SKM-1 (cell line): ENCODE measurements at regions not wholly inside any gene's neighbourhood (a gene's known extent, or its start where the extent isn't known, plus 50 kb on each side); places are given as distances from the start of the nearest gene placed in this dataset.

Source experiments
- DNase-seq: peaks from one replicate; lab custom pipeline; 2025; ENCODE audit not compliant: unreplicated experiment; lab: John Stamatoyannopoulos, UW

DNA sequence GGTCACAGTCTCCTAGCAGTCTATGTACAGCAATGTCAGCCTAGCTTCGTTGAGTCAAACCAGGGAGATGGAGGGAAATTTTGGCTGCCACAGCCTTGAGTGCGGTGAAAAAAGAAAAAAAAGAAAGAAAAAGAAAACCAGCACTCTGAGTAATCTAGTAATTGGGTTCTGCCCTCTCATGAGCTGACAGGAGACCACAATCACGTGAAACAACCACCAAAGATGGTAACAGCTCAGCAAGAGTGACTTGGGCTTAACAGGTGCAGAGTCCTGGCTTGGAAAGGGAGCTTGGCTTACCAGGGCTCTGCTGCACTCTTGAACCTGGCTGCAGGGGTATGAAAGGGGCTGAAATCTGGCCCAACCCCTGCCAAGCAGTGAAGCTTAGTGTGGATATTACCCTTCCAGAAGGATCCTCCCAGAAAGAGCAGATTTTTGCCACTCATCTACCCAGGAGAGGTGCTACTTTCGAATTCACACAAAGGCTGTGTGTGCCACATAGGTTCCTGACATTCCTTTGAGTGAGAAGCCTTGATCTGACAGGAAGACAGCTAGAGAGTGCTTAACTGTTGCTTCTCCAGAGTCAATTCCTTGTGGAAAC lies 350.3 kb downstream of the PTTG2 start:
- DNase-seq = no peak

DNA sequence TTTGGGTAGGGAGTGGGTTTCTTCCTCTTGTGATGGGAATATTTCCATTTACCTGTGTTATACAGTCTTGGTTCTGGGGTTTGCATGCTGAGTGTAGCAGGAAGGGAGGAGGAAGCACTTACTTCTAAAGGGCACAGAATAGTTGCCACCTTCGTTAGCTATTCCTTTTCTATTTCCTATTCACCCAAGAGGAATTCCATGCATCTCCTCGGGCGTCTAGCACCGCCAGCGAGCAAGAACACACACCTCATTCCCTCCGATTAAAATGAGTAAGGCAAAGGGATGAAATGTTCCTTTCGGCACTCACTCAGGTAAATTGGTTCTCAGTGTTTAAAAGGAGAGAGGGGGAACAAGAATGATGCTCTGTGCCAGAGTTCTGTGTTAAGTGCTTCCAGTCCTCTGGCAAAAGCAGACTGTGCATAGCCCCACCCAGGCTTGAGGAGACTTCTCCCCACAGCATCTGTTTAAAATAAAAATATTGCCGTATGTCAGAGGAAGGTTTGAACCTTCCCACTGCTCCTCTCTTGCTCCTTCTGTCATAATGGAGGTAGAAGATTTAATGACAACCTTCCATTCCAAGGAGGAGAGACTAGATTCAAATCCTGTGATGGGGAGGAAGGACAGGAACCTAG lies 351.4 kb downstream of the PTTG2 start:
- no peak for DNase-seq

DNA sequence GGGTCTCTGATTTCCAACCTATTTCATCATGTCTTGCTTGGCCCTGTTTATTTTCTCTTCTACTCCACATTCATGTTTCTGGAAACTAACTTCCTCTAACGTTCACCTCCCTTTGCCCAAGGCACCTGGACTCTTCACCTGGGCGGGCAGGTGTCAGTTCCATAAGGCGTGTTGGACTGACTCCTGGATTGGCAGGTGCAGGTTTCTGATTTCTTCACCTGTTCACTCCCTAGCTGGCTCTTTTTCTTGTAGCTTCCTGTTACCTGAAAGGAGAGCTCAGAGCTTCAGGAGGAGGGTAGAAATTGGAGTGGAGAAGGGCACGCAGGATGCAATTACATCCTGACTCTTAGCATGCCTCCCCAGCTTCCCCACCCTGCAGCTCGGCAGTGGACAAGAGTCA lies 350.8 kb upstream of the KLF3 start:
- DNase-seq = no peak

DNA sequence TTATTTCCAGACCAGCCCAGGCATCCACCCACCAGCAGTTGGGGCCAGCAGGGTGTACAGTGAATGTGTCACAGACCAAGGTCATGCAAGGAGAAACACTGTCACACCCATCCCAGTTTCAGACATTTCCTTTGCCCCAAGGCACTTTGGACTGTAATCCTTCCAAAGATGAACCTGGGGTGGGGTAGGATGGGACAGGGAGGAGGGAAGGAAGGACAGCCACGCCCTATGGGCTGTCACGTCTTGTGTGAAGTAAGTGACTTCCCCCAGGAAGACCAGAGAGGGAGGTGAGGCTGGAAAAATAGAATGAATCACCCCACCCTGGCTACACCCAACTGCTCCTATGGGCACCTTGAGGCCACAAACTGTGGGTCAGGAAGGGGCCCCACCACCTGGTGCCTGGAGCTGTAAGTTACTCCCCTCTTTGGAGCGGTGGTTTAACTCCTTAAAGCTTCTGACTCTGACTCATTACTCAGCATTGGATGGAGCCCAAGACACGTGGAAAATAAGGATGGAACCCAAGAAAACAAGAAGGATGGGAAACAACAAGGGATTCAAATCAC lies 349.9 kb upstream of the KLF3 start:
- no peak for DNase-seq

DNA sequence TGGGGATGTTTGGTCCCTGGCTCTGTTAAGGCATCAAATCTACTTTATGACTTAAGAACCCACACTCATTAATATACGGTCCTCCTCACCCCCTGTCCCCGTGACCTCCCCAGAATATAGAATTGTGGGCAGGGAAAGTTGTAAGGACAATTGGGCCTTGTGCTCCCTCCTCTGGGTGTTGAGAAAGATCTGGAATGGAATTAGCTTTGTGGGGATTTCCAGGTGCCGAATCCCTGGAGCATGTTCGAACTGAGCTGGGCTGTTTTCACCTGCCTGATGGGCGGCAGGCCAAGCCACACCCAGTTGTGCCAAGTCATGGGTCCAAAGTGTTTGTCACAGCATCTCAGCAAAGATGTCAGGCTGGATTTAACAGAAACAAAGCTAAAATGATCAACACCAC lies 349.3 kb upstream of the KLF3 start:
- no peak for DNase-seq

DNA sequence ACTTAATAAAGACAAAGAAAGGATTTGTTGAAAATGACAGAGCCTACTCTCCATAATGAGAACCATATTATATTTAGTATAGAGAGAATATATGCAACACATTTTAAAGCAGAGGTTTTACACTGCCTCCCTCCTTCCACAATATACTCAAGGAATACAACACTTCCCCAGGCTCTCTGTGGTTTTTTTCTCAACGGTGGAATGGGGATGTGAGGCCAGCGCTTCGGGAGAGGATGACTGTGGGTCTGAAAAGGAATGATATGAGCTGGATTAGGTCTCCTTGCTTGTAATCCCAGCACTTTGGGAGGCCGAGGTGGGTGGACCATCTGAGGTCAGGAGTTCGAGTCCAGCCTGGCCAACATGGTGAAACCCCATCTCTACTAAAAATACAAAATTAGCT lies 348.7 kb upstream of the KLF3 start:
- DNase-seq = no peak

DNA sequence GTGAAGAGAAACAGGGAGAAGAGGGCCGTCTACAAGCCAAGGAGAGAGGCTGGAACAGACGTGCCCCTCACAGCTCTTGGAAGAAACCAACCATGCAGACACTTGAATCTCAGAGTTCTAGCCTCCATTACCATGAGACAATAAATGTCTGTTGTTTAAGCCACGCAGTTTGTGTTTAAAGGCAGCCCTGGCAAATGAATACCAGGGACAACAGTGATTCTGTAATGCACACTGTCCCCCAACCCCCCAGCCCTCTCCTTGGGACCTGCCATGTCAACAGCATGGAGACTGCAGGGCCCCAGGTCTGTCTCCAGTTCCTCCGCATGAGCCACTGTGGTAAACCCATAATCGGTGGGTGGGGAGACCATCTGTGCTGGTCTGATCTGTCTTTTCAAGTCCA lies 348.0 kb upstream of the KLF3 start:
- no peak for DNase-seq

DNA sequence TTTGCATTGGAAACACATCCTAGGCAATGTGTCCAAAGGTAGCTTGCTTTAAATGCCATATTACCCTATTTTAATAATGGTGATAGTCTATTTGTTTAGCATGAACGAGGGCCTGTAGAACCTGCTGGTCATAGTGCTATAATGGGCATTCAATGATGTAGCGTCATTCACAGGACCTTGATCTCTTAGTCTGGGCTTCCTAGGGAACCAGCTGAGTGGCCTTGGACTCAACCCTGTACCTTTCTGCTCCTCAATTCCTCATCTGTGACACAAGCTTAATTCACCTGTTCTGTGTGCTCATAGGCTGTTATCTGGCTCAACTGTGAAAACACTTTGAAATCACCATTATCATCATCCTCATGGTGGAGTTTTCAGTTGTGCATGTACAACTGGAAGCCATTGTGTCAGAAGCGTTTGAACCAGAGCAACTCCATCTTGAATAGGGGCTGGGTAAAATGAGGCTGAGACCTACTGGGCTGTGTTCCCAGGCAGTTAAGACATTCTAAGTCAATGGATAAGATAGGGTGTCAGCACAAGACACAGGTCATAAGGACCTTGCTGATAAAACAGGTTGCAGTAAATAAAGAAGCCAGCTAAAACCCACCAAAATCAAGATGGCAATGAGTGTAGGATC lies 346.8 kb upstream of the KLF3 start:
- DNase-seq = no peak

DNA sequence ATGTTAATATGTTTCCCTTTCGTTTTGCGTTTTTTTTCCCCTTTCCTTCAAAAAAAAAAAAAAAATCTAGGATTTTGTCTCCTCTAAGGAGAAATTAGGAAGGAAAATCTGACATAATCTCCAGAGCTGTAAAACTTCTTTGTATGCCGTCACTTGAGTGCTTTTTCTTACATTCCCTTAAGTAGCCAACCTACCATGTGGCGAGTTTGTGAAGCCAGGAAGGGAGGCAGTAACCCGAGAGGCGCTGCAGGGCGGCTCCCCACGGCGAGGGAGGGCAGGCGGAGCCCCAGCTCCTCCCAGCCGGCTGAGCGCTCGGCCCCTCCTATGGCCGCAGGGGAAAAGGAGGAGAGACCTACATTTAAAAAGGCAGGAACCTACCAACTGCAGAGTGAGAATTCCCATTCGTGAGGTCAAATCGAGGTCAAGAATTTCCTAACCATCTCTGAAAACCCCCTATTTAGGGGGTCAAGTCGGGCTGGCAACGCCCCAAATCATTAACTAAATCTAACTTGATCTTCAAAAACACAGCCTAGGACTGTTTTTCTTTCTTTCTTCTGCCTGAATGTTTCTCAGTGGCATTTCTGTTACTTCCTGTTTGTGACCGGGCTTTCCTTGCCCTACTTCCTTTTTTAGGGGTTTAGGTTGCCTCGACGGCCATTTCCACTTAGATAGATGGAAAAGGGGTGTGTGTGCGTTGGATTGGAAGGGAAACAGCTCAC lies 345.1 kb upstream of the KLF3 start:
- peak; percentile 91 for DNase-seq

DNA sequence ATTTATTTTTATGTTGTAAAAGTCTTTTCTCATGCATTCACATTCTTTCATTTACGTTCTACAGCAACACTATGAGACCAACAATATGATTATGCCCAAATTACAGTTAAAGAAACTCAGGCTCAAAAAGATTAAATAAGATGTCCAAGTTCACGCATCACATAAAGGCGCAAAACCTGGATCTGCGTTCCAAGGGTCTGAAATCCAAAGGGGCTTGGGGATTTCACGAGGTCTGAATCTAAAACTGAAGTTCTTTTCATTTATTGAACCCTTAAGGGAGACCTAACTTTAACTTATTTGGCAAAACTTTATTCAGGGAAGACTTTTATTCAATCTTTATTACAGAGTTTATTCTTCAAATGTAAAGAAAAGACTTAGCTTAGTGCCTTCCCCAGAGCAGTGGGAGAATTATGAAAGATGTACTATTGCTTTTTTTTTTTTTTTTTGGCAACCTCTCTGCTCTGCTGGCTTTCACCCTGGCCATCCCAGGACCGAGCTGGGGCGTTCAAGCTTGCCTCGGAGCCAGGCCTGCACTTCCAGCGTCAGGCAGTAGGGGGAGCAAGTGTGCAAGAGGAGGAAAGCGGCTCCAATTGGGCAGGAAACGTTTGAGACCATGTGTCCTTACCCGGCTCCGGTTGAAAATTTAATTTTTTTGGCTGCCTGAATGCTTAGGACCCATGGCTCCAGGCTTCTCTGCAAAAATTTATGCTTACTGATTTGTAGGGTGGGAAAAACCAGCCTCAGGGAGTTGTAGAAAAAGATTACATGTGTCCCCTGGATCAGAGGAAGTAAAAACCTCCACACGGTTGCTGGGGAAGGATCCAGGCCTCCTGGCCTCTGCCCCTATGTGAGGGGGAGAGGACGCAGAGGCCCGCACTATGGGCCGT lies 344.3 kb upstream of the KLF3 start:
- peak; percentile 84 for DNase-seq

DNA sequence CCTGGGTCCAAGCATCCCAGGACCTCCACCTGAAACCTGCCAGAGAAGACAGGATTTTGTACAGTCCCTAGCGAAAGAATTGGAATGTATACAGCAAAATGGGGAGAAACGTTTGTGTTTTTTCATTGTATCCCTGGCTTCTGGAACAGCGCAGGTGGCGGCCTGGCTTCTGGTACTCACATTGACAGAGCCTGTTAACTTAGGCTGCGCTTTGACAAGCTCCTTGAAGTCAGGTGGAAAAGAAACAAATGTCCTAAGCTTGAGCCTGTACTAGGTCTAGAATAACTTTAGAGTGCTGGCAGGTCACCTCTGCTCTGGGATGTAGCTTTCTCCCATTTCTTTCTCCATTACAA lies 343.7 kb upstream of the KLF3 start:
- DNase-seq = no peak

DNA sequence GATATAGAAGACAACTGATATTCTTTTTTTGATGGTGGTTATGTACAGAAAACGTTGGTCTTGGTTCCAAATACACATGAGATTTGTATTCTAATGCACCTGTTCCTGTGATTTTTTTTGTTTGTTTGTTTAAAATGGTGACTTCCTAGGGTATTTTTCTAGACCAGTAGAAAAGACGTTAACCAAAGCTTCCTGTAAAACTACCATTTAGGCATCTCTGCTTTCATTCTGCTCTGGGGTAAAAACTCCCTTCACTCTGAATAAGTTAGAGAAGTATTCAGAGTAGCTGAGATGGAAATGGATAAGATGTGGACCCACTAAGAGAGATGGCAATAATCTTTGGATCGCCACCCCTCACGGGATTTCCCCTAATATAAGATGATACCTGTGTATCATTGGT lies 343.2 kb upstream of the KLF3 start:
- no peak for DNase-seq

DNA sequence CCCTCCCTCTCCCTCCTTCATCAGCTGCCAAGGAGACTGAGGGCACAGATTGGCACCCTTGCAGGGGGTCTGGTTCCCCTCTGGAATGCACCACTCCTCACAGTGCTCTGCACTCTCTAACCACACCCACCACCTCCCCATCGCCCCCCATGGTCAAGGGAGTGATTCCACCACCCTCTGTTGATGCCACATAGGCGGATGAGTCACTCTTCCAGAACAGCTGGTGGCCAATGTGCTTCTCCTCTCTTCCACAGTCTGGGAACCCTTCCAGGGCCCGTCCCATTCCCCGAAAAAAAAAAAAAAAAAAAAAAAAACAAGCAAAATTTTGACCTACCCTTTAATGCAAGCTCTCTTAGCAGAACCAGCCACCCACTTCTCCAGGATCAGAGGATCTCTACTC lies 341.3 kb upstream of the KLF3 start:
- DNase-seq = no peak

DNA sequence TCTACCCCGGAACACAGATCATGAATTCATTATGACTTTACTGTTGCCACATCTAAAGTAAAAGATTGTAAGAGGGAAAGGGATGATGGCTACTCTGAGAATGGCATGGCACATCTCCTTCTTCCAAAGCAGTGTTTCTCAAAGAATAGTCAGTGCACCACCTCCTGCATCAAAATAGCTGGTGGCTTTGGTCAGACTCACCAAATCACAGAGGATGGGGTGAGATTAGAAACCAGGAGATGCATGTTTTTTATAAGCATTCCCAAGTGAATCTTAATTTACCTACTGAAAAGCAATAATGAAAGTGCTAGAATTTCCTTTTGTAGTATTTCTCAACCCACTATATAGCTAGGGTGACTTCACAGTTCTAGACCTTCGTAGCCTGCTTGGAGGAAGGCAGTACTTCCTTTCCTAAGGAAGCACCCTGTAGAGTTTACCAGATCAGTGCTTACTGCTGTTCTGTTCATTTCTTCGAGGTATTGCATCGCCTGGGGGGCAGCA lies 340.8 kb upstream of the KLF3 start:
- no peak for DNase-seq

DNA sequence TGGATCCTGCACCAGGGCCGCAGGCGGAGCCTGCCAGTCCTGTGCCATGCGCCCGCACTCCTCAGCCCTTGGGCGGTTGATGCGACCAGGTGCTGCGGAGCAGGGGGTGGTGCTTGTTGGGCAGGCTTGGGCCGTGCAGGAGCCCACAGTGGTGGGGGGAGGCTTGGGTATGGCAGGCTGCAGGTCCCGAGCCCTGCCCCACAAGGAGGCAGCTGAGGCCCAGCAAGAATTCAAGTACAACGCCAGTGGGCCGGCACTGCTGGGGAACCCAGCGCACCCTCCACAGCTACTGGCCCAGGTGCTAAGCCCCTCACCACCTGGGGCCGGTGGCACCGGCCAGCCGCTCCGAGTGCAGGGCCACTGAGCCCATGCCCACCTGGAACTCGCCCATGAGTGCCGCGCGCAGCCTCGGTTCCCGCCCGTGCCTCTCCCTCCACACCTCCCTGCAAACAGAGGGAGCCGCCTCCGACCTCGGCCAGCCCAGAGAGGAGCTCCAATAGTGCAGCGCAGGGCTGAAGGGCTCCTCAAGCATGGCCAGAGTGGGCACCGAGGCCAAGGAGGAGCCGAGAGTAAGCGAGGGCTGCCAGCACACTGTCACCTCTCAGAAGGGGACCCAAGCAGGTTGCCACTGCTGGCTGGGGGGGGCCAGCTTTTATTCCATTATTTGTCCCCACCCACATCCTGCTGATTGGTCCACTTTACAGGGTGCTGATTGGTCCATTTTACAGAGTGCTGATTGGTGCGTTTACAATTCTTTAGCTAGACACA lies 339.0 kb upstream of the KLF3 start:
- no peak for DNase-seq

DNA sequence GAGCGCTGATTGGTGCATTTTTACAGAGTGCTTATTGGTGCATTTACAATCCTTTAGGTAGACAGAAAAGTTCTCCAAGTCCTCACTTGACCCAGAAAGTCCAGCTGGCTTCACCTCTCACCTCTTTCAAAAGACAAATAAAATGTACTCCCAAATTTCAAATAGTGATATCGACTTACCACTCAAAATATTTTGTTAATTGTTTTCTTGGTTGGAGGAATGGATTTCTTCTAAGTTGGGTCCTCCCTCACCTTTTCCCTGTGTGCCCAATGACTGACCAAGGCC lies 338.4 kb upstream of the KLF3 start:
- no peak for DNase-seq

DNA sequence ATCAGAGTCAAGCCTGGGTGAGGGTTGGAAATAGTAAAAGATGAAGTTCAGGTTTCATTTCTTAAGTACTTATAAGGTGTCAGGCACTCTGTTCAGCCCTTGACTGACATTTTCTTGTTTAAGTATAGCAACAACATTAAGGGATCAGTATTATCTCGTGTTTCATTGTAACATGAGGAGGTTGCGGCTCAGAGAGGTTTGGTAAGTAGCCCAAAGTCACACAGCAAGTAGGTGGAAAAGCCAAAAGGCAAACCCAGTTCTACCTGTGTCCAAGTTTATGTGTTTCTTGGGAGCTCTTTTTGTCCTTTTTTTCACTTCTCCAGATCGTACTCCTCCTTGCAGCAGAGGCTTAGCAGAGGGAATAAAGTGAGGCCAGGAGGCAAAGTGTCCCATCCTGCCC lies 337.5 kb upstream of the KLF3 start:
- no peak for DNase-seq

DNA sequence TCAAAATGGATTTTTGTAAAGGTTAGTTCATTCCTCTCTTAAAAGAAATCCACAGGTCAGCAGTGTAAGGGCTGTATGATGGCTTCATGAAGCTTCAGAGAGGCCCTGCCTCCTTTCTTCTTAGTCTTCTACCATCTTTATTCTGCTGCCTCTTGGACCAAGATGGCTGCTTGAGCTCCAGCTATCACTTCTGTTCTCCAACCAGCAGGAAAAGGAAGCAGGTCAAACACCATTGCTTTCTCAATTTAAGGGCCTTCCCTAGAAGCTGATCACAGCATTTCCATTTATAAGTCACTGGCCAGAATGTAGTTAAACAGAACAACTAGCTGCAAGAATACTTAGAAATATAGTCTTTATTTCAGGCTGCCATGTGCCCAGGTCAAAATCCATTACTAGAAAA lies 336.8 kb upstream of the KLF3 start:
- no peak for DNase-seq

DNA sequence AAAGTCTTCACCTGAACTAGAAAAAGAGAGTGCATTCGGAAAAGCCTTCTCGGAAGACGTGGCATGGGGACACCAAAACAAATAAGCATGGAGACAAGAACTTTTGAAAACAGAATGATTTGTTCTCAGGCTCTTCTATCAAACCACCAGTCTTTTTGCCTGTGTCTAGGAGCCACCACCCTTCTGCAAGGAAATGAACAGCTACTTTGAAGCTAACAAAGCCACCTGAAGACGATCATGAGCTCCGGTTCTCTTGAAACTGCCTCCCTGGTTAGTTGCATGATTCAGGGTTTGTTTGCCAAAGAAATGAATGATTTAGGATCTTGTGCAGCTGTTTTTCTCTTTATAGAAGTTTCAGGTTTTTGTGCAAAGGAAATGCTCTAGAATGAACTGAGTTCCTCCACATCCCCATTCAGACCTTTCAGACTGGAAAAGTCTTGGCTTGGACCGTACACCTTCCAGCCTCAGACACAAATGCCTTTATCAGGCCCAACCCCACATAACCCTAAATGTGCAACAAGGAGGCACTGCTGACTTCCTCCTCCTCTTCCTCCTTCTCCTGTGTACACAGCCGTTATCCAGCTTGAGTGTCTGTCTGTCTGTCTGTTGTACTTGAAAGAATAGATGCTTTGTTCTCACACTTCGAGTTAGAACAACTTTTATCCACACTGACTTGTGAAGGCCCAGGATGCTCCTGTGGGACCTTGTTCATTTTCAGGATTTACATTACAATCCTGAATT lies 334.8 kb upstream of the KLF3 start:
- DNase-seq = peak; percentile 39

DNA sequence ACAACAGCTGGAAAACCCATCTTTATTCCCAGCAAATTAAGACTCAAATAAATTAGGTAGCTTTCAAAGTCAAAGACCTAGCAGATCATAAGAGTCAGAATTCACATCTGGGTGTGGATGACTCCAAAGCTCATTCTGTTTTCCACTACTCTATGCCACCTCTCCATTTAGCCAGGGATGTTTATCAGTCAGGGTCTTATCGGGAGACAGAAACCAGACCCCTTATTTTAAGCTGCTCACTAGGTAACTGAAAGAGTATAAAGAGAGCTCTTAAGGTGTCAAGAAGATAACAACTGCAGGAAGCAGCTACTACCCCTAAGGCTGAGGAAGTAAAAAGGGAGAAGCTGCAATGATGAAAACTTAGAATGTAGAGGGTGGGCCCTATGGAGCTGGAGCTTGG lies 333.7 kb upstream of the KLF3 start:
- no peak for DNase-seq
